Heart left ventricle (tissue), 13 donors: ENCODE measurements at regions not wholly inside any gene's neighbourhood (a gene's known extent, or its start where the extent isn't known, plus 50 kb on each side); places are given as distances from the start of the nearest gene placed in this dataset.
"Not testable (repeated sequence)": the region's sequence is repeated elsewhere in the genome, so short reads cannot be mapped to it uniquely, and the experiment has no call there.

ENCODE experiments used
- CTCF ChIP-seq, 12 donors: fragments of 200-600 bp; sonication (generic) in 4 of 12; IDR thresholded peaks; one replicate each; pipeline versions ENCODE4 v1.5.0 to v1.8.0; 2018 to 2022; ENCODE audit warnings: antibody characterized with exemption in 12 of 12, mild to moderate bottlenecking in 5 of 12
- POLR2A ChIP-seq, 2 donors: fragments of 450-650 bp; IDR thresholded peaks; one replicate each; pipeline ENCODE4 v1.6.1; 2017; ENCODE audit warnings: antibody characterized with exemption in 2 of 2, mild to moderate bottlenecking in 2 of 2, moderate library complexity in 2 of 2
- donor health status: ischemic (EF 13 %, LVEDD 7.1; RV severe dilation, severe dysfunction).
- donor health status: DM: no; HTN: yes; CAD: no.
- donor health status: DM: no; HTN: no; CAD: no.
- donor health status: ischemic (EF 25% LVEDD 6.9; RV normal size, moderate dysfunction).
- donor health status: ischemic (EF 25% LVEDD 5.7; RV mildly dilated, moderate dysfunction).
- donor health status: ischemic (EF 35%, LVEDD 5.7; RV mildly dilated, moderate dysfunction).
- donor health status: nonischemic (EF 11% LVEDD 7.7; RV severe dilation, severe dysfunction).
- donor health status: DM: yes; HTN: yes; CAD: no.
- donor health status: PGD.
- donor health status: ischemic (EF 29% LVEDD 5.4; RV normal size, mild dysfunction).
- donor health status: nonischemic (EF 23%, LVEDD 6.1; RV moderate dilation, normal function).

GRCh38 chr11:45015983-45016382 lies 65.3 kb upstream of the TP53I11 start:
- not testable (repeated sequence) for TF ChIP-seq CTCF, POLR2A (IDR thresholded peaks at IDR 0.05)
